PC-9 (cell line): ENCODE measurements at regions not wholly inside any gene's neighbourhood (a gene's known extent, or its start where the extent isn't known, plus 50 kb on each side); places are given as distances from the start of the nearest gene placed in this dataset.

Source experiments
- CTCF ChIP-seq: fragments of 200-600 bp; sonication (generic); conservative IDR thresholded peaks from 2 replicates; pipeline ENCODE4 v1.6.1; 2017; ENCODE audit warnings: mixed run types, antibody characterized with exemption, mild to moderate bottlenecking, moderate library complexity
- EZH2 ChIP-seq: fragments of 200-600 bp; sonication (generic); IDR thresholded peaks from 2 replicates; pipeline ENCODE4 v1.8.0; 2017; ENCODE audit warnings: antibody characterized with exemption, low read depth

- TF ChIP-seq CTCF: no peak
- TF ChIP-seq EZH2: no peak
Observed at GRCh38 chr20:51953731-51954340, 151.5 kb upstream of the SALL4 start.
